Right atrium auricular region (tissue), 2 donors: ENCODE measurements at regions not wholly inside any gene's neighbourhood (a gene's known extent, or its start where the extent isn't known, plus 50 kb on each side); places are given as distances from the start of the nearest gene placed in this dataset.

ENCODE experiments used
- DNase-seq: peaks from one replicate; pipeline ENCODE4 v3.0.0-alpha.2; 2019; ENCODE audit warnings: low spot score
- H3K27ac ChIP-seq, 2 donors: fragments of 200-600 bp; sonication (generic); 1 replicate in 1 of 2; 2 replicates in 1 of 2; pipeline ENCODE4 v1.5.1; 2016 to 2019
- H3K27me3 ChIP-seq, 2 donors: fragments of 200-600 bp; sonication (generic); one replicate each; pipeline versions ENCODE4 v1.5.1 to v1.6.0; 2017 to 2019
- H3K36me3 ChIP-seq: fragments of 200-600 bp; sonication (generic); one replicate; pipeline ENCODE4 v1.5.1; 2016
- H3K4me1 ChIP-seq, 2 donors: fragments of 200-600 bp; sonication (generic); one replicate each; pipeline versions ENCODE4 v1.5.1 to v1.6.0; 2017 to 2019
- H3K4me3 ChIP-seq, 2 donors: fragments of 200-600 bp; sonication (generic); 1 replicate in 1 of 2; 2 replicates in 1 of 2; pipeline ENCODE4 v1.5.1; 2017 to 2019; ENCODE audit warnings: mild to moderate bottlenecking in 1 of 2, moderate library complexity in 1 of 2
- H3K9me3 ChIP-seq, 2 donors: fragments of 200-600 bp; sonication (generic); one replicate each; pipeline ENCODE4 v1.5.1; 2019
- CTCF ChIP-seq, 2 donors: fragments of 200-600 bp; sonication (generic); IDR thresholded peaks; one replicate each; pipeline ENCODE4 v1.5.1; 2019; ENCODE audit warnings: antibody characterized with exemption in 2 of 2

GRCh38 chr3:83034806-83035703 lies 1273.6 kb upstream of the GBE1 start:
- no peak overlapping the region for H3K4me3 ChIP-seq
- no peak overlapping the region for H3K27ac ChIP-seq
- no peak for TF ChIP-seq CTCF (IDR thresholded peaks at IDR 0.05)
- H3K27me3 ChIP-seq: no peaks in the 10 kb centered on the region
- H3K4me1 ChIP-seq: no peaks in the 10 kb centered on the region
- H3K36me3 ChIP-seq: no peaks in the 10 kb centered on the region
- H3K9me3 ChIP-seq: no peaks in the 10 kb centered on the region
- DNase-seq: no peak

GRCh38 chr3:83033133-83033532 lies 1271.7 kb upstream of the GBE1 start:
- no peak for DNase-seq
- no peaks in the 10 kb centered on the region for H3K36me3 ChIP-seq
- H3K9me3 ChIP-seq: peaks cover 0 to 8% of the 10 kb centered on the region in 2 donors
- H3K27me3 ChIP-seq: no peaks in the 10 kb centered on the region
- H3K4me1 ChIP-seq: no peaks in the 10 kb centered on the region
- H3K4me3 ChIP-seq: no peak overlapping the region
- no peak overlapping the region for H3K27ac ChIP-seq
- TF ChIP-seq CTCF (IDR thresholded peaks at IDR 0.05): no peak

- no peak overlapping the region for H3K4me3 ChIP-seq
- no peaks in the 10 kb centered on the region for H3K9me3 ChIP-seq
- no peaks in the 10 kb centered on the region for H3K4me1 ChIP-seq
- no peaks in the 10 kb centered on the region for H3K27me3 ChIP-seq
- no peak overlapping the region for H3K27ac ChIP-seq
- H3K36me3 ChIP-seq: no peaks in the 10 kb centered on the region
- no peak for TF ChIP-seq CTCF (IDR thresholded peaks at IDR 0.05)
- no peak for DNase-seq
Observed at GRCh38 chr3:83023086-83023485, 1261.6 kb upstream of the GBE1 start.

- Histone ChIP-seq H3K27ac (no peak overlapping the region), H3K4me3 (no peak overlapping the region), H3K27me3 (no peaks in the 10 kb centered on the region), H3K36me3 (no peaks in the 10 kb centered on the region), H3K9me3 (no peaks in the 10 kb centered on the region), H3K4me1 (no peaks in the 10 kb centered on the region)
- TF ChIP-seq CTCF (IDR thresholded peaks at IDR 0.05): no peak
- DNase-seq: no peak
Observed at GRCh38 chr3:83011481-83011880, 1250.0 kb upstream of the GBE1 start.

- Histone ChIP-seq H3K9me3 (no peaks in the 10 kb centered on the region), H3K27me3 (no peaks in the 10 kb centered on the region), H3K4me3 (no peak overlapping the region), H3K27ac (no peak overlapping the region), H3K4me1 (no peaks in the 10 kb centered on the region), H3K36me3 (no peaks in the 10 kb centered on the region)
- DNase-seq: no peak
- no peak for TF ChIP-seq CTCF (IDR thresholded peaks at IDR 0.05)
Observed at GRCh38 chr3:83003917-83004316, 1242.5 kb upstream of the GBE1 start.
